Bronchial epithelial cell (primary cell): ENCODE measurements at regions not wholly inside any gene's neighbourhood (a gene's known extent, or its start where the extent isn't known, plus 50 kb on each side); places are given as distances from the start of the nearest gene placed in this dataset.

Experiments used
- DNase-seq: peaks from one replicate; pipeline ENCODE4 v3.0.0-alpha.2; 2010; ENCODE audit warnings: low read depth
- FAIRE-seq: peaks from 2 replicates; lab custom pipeline; 2011; peaks lifted over from hg19 to GRCh38; lab: Jason Lieb, UNC
- H3K27me3 ChIP-seq: 2 replicates; pipeline ENCODE4 v1.5.1; 2011; ENCODE audit warnings: low read length; ENCODE audit not compliant: control insufficient read depth, insufficient read depth
- H3K36me3 ChIP-seq: 2 replicates; pipeline ENCODE4 v1.5.1; 2011; ENCODE audit warnings: low read length; ENCODE audit not compliant: control insufficient read depth, insufficient read depth
- H3K4me3 ChIP-seq: 2 replicates; pipeline ENCODE4 v1.5.1; 2011; ENCODE audit warnings: mild to moderate bottlenecking, low read depth, low read length, control low read depth
- TF ChIP-seq, protein P1 (sequence below): IDR thresholded peaks from 2 replicates; pipeline ENCODE4 v1.5.1; 2011; ENCODE audit warnings: mild to moderate bottlenecking, moderate library complexity, low read length, control low read depth, inconsistent platforms; ENCODE audit not compliant: insufficient read depth, severe bottlenecking

DNA sequence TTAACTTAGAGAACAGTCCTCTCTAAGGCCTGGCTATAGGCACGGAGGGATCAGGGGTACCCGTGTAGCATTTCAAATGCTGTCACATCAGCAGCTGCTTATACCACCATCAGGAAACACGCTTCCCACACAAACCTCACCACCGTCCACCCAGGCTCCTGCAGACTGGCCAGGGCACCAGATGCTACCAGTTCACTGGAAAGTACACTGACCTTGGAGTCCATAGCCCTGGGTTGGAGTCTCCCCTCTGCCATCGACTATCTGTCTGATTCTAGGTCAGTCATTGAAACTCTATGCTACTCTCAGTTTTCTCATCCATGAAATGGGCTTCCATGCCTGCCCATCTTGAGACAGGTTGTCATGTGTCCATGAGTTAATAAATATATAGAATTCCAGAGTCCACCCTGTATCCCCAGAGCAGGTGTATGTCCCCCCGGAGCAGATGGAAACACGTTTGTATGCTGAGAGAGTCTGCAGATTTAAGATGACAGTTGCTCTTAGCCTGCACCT is 156.0 kb upstream of the SMAD3 start:
- H3K36me3 ChIP-seq = no peaks in the 10 kb centered on the region
- no peak for FAIRE-seq
- no peak for DNase-seq
- no peaks in the 10 kb centered on the region for H3K27me3 ChIP-seq
- H3K4me3 ChIP-seq = no peak overlapping the region
- TF ChIP-seq, protein P1, sequence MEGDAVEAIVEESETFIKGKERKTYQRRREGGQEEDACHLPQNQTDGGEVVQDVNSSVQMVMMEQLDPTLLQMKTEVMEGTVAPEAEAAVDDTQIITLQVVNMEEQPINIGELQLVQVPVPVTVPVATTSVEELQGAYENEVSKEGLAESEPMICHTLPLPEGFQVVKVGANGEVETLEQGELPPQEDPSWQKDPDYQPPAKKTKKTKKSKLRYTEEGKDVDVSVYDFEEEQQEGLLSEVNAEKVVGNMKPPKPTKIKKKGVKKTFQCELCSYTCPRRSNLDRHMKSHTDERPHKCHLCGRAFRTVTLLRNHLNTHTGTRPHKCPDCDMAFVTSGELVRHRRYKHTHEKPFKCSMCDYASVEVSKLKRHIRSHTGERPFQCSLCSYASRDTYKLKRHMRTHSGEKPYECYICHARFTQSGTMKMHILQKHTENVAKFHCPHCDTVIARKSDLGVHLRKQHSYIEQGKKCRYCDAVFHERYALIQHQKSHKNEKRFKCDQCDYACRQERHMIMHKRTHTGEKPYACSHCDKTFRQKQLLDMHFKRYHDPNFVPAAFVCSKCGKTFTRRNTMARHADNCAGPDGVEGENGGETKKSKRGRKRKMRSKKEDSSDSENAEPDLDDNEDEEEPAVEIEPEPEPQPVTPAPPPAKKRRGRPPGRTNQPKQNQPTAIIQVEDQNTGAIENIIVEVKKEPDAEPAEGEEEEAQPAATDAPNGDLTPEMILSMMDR = no peak

DNA sequence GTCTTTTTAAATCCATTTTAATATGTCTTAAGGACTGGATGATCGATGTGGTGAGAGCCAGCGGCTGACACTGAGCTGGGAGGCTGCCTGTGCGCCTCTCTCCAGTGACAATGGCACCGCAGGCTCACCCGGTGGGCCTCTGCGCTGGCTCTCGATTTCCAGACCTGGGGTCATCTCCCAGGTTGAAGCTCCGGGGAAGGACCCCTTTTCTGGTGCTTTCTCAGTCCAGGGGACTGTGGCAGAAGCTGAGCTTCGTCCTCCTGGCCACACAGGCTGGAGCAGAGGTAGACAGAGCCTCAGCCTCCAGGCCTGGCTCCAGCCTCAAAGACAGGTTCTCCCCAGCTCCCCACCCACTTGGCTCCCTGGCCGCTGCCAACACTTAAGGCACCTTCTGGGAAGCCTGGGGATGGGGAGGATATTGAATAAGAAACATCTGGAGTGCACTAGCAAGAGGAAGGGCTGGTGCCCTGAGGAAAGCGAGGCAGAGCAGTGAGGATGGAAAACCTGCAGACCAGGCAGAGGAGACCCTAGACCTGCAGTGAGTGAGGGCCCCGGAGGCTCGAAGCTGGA is 154.2 kb upstream of the SMAD3 start:
- FAIRE-seq = no peak
- no peaks in the 10 kb centered on the region for H3K36me3 ChIP-seq
- no peaks in the 10 kb centered on the region for H3K27me3 ChIP-seq
- TF ChIP-seq, protein P1 = no peak
- H3K4me3 ChIP-seq = no peak overlapping the region
- no peak for DNase-seq

DNA sequence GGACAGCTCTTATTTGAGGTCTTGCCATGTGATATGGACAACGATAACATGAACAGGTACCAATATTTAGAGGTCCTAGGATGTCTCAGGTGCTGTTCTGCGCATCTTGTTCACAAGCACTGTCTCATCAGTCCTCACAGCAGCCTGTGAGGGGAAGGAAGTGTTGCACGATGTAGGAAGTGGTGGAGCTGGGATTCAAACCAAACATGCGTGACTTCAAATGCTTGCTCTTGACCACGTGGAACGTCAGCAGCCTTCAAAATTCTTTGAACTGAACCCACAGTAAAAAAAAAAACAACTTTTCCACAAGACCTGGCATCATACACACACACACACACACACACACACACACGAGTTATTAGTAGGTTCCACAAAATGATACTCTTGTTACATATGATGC is 153.4 kb upstream of the SMAD3 start:
- no peak overlapping the region for H3K4me3 ChIP-seq
- no peaks in the 10 kb centered on the region for H3K36me3 ChIP-seq
- FAIRE-seq (no peak), DNase-seq (no peak)
- H3K27me3 ChIP-seq = no peaks in the 10 kb centered on the region
- TF ChIP-seq, protein P1 = no peak

DNA sequence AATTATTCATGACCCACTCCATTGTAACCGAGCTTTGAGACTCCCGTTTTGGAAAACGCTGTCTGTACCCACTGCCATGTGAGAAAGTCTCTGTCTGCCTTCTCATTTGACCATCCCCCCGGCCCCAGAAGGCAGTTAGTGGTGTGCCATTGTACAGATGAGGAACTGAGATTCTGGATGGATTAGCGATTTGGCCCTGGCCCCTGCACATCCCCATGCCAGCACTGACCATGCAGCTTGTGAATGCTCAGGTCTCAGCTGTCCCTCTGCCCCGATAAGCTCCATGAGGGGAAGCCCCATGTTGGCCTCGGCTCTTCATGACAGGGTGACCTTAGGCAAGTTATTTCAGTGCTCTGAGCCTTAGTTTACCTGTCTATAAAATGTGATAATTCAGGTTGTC is 153.0 kb upstream of the SMAD3 start:
- Histone ChIP-seq H3K4me3 (no peak overlapping the region), H3K36me3 (no peaks in the 10 kb centered on the region), H3K27me3 (no peaks in the 10 kb centered on the region)
- DNase-seq = no peak
- TF ChIP-seq, protein P1 = no peak
- no peak for FAIRE-seq

DNA sequence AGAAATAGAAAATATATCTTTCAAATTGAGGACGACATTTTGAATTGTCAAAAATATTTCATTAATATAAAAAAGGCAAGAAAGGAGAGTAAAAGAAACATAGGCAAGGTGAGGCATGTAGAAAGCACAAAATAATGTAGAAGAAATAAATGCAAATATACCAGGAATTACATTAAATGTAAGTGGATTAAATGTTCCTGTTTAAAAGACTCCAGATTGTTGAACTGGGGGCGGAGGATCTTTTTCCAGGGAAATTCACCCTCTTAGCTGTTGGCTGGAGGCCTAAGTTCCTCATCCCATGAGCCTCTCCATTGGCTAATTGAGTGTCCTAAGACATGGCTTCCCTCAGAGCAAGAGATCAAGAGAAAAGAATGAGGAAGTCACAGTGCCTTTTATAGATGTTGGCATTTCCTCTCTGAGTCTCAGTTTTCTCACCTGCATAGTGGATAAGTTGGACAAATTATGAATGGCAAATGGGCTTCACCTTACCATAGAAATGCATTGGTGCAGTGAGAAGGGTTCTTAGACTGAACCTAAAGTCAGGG is 147.4 kb upstream of the SMAD3 start:
- TF ChIP-seq, protein P1 = no peak
- FAIRE-seq (no peak), DNase-seq (no peak)
- no peaks in the 10 kb centered on the region for H3K27me3 ChIP-seq
- H3K4me3 ChIP-seq = no peak overlapping the region
- H3K36me3 ChIP-seq = no peaks in the 10 kb centered on the region

DNA sequence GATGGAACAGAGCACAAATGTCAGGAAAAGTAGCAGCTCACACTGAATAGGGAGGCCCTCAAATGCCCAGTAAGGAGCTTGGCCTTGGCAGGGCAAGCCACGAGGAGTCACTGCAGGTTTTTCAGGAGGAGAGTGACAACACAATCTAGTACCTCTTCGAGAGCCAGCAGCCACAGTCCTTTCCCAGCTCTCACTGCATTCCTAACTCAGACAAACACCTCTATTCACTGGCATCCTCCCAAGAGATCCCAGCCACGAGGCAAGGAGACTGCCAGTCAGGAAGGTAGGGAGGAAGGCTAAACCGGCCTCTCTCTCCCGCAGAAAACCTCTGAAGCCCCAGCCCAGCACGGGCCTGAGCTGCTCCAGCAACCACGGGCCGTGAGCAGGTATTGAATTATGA is 146.0 kb upstream of the SMAD3 start:
- no peaks in the 10 kb centered on the region for H3K27me3 ChIP-seq
- TF ChIP-seq, protein P1 = no peak
- FAIRE-seq (no peak), DNase-seq (no peak)
- H3K4me3 ChIP-seq = no peak overlapping the region
- H3K36me3 ChIP-seq = no peaks in the 10 kb centered on the region
